Right kidney (tissue), 1 donor: ENCODE measurements at regions not wholly inside any gene's neighbourhood (a gene's known extent, or its start where the extent isn't known, plus 50 kb on each side); places are given as distances from the start of the nearest gene placed in this dataset.
A peak's percentile ranks its signal among the peaks of the same experiment; 100 is the strongest.

ENCODE experiments used
- DNase-seq: peaks from one replicate; pipeline ENCODE4 v3.0.0-alpha.2; 2016

DNA sequence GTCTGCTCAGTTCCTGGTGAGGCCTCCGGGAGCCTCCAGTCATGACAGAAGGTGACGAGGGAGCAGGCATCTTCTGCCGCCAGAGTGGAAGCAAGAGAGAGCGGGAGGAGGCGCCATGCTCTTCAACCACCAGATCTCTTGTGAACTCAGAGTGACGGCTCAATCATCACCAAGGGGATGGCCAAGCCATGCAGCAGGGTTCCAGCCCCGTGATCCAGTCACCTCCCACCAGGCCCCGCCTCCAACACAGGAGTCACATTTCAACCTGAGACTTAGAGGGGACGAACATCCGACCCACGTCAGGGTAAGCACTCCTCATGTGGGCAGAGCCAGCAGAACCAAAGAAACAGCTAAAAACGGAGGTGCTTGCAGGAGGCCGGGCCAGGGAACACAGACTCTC is 1470.5 kb downstream of the BRD1 start:
- DNase-seq = no peak

DNA sequence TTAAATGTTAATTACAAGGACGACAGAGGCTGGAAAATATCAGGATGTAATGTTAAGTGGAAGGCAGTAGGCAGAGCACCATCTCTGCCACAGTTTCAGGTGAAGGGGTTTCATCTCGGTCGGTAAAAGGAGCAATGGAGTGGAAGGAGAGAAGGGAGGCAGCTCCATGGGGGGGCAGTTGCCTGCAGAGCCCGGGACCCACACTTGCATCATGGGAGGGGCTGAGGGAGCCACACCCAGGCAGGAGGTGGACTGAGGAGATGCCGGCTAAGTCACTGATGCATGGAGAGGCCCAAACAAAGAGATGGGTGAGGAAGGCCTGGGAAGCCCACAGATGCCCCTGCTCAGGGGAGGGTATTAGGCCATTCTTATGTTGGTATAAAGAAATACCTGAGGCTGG is 1470.9 kb downstream of the BRD1 start:
- no peak for DNase-seq

DNA sequence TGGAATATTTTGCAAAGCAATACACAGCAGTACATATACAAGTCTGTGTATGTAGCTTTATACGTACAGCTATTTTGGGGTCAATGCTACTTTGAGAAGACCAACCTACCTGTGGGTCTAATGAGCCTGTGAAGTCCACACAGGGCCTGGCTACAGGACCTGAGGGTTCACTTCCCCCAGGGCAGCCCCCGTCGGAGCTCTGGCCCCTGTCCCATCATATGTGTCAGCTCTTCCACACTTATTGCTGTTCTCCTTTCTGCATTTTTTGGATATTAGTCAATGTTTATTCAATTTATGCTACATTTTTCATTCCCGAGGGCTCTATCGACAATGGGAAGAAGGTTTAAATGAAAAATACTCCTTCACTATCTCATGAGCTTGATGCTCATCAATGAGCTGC is 1473.6 kb downstream of the BRD1 start:
- DNase-seq = no peak

DNA sequence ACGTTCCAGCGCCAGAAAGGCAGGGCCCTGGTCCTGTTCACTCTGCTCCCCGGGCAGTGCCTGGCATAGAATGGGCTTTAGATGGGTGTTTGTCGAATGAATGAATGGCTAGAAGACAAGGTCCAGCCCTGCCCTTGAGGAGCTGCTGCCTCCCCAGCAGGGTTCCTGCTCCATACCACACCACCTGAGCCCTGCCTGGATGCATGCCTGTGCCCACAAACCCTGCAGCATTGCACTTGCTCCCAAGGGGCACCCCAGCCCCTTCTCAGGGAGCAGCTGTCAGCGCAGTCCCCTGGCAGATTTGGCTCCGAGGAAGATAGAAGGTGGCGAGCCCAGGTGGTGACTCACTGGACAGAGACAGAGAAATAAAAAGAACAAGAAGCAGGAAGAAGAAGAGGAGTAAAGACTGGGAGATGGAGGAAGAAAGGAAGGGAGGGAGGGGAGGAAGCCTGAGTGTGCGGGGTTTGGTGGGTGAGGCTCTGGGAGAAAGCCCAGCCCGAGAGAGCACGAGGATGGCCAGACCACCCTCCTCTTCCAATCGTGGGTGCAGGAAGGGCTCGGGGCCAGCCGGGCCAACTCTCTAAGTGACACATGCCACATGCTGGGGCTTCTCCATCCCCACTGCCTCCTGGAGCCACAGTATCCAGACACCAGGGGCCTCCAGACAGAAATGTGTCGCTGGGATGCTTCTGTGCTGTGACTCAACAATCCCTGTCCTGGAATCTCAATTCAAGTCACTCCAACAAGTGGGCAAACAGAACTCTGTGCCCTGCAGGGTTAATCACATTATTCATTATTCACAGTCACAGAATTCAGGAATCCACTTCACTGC is 1474.3 kb downstream of the BRD1 start:
- DNase-seq = no peak

DNA sequence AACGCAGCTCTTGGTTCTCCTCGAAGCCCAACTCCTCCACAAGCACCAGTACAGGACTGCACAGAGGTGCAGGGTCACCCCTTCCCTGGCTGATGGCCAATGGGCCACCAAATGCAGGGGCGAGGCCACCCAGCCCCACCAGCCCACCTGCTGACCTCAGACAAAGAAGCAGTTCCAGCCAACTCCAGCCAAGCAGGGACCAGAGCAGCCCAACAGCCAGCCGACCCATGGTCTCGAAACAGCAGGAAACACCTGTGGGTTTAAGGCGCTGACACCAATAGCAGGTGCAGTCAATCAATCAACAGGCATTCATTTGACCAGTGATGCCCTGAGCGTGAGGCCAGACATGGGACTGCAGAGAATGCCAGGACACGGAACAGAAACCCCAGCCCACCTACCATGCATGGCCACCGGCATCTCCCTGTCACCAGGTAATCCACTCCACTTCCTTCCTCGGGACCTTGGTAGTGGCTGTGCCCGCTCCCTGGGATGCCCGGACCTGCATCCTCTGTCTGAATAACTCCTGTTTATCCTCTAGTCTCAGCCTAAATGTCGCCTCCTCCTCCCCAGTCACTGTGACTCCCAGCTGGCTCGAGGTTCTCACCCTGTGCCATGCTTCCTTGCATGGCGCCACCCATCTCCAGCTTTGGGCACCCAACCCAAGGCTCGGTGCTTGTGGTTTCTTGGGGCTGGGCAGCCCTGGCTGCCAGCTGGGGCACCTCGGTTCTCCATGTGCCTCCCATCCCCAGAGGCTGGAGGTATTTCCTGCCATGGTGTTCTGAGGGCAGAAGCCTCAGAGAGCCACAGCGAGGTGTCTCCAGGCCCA is 1475.4 kb downstream of the BRD1 start:
- DNase-seq = no peak

DNA sequence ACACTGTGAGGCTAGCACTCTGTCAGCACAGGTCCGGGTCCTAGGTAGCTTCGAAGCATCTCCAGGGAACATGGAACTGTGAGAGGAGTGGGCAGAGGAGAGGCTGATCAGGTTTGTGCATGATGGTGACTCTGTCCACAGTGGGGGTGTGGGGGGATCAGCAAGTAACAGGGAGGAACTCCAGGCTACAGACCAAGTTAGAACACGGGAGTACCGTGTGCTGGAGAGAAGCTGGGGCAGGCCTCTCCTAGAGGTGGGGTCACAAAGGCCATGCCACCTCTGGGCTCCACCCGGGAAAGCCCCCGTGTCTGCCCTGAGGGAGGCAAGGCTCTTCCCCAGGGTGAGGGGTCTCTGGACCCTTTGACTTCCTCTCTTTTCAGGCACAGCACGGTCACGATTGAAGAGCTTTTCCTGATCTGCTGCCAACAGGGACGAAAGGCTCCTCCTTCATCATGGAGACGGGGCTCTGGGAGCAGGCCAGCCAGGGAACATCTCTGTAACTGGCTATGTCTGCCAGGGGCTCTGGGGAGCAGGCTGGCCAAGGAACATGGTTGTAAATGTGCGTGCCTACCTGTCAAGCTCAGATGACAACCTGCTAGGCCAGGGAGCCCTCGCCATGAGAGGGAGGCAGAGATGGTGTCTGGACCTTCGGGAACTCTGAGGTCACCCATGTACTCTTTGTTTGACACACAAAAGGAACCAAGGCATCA is 1476.1 kb downstream of the BRD1 start:
- DNase-seq = no peak

DNA sequence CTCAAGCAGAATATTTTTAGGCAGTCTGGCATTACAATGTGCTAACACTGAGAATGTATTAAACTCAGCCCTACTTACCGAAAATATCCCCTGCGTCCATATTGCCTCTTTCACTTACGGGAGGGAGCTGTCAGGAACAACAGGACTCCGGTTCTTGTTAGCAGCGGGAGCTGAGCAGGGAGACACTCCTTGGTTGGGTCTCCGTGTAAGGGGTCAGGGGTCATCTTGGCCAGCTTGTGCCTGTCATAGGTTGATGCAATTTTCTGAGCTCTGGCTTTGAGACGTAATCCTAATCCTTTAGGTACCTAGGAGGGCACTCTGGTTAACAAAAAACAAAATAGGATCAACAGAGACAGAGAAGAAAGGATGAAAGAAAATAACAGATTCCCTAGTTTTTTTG is 1477.2 kb downstream of the BRD1 start:
- no peak for DNase-seq

DNA sequence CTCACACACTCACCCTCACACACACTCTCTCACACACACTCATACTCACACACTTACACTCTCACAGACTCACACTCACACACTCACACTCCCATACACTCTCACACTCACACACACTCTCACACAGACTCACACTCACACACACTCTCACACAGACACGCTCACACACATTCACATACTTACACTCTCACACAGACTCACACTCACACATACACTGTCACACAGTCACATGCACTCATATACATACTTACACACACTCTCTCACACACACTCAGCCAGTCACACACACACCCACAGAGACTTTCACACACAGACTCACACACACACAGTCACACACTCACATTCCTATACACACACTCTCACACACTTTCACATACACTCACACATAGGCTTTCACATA is 1478.8 kb downstream of the BRD1 start:
- DNase-seq = no peak

DNA sequence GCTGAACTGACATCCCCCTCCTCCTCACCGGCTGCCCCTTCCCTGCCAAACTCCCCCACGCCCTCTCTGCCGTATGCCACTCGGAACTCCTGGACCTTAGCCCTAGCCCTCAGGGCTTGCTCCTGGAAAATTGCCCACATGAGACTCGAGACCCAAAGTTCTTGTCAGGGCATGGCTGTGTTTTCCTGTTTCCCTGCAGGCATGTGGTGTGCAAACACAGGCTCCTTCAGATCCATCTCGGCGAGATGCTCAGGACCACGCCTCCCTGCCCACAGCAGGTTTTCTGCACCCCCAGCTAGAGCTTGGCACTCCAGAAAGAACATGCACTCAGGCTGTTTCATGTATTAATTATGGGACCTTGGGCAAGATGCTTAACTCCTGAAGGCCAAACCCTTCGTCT is 1480.4 kb downstream of the BRD1 start:
- no peak for DNase-seq

DNA sequence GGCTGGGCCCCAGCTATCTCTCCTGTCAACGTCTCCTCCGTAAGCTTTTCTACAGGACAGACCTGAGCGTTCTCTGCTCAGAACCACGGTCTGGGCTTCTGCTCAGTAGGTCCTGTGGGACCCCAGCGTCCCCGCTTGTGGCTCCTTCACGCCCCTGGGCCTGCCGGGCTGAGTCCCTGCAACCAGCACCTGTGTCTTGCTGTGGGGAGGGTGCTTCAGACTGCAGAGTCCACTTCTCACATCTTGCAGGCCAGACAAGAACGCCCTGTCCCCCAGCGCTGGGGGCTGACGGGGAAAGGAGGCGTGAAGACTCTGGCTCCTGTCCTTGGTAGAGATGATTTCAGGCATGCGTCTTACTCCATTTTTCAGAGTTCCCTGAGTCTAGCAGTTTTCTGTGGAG is 1480.8 kb downstream of the BRD1 start:
- DNase-seq = no peak

DNA sequence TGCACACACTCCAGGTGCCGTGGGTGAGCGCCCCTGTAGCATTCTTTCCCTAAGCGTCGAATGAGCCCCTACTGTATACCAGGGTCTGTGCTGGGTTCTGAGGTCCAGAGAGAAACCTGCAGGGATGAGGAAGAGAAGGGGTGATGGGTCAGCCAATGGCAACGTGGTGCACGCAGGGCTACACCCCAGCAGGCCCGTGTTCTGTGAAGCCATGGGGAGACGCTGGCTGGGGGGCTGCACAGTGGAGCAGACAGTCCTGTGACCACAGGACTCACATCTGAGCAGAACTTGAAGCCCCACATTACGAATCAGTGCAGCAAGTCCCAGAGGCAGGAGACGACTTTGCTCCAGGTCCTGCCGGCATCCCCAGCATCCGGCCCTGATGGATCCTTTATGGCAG is 1481.4 kb downstream of the BRD1 start:
- no peak for DNase-seq

DNA sequence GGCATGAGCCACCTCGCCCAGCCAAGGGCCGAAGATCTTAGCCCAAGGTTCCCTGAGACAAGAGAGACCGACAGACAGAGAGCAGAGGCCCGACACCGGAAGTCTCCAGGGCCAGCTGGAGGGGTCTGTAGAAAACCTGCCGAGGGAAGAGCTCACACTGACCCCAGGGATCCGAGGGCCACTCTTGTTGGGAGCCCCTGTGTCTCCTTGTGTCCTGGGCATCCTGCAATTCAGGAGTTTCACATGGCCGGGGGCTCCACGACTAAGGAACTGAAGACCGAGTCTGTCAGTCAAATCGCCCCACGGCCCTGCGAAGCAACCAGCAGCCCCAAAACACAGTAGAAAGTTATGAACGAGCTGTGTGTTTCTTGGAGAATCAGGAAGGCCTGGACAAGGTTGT is 1482.0 kb downstream of the BRD1 start:
- no peak for DNase-seq

DNA sequence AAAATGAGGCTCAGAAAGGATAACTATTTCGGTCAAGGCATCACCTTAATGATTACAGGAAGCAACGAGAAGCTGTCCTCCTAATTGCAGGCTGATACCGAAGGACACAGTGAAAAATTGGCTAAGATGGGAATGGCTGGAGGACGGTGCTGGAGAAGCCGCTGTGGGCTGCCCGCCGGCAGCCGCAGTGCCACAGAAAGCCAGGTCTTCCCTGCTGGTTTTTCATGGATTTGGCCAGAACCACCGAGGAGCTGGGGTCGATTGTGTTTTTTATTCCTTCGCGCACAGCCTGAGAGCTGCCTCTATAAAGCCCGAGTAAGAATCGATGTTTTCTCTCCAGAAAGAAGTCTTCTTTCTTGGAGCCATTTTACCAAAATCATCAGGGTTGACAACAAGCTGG is 1484.2 kb downstream of the BRD1 start:
- DNase-seq = no peak

DNA sequence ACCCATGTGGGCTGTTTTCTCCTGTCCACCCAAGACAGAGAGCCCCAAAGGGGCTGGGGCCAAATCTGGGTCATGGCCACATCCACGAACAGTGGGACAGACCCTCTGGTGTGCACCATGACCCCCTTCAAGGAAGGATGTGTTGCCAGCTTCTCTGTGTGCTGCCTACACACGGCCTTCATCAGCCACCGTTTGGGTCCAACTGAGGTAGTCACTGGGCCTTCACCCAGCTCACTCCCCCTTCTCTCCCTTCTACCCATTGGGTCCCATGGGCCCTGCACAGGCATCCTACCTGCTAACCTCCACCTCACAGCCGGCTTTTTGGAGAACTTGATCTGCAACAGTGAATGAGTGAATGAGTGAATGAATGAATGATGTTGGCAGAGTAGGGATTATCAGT is 1484.9 kb downstream of the BRD1 start:
- no peak for DNase-seq

DNA sequence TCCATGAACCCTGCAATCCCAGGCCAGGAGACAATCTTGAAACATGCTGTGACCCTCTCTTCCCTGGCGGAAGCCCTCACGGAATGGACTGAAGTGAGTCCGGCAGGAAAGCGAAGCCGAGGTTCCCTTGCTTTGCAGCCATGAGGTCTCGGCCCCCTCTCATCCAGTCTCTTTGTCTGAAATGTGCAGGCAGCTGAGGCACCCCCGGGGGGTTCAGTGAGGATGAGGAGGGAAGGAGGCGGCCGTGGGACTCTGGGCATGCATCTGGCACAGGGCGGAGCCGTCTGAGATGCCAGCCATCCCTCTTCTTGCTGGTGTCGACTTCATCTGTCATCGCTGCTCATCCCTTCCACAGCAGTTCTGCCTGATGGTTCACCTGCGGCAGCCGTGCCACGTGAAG is 1485.7 kb downstream of the BRD1 start:
- DNase-seq = no peak

DNA sequence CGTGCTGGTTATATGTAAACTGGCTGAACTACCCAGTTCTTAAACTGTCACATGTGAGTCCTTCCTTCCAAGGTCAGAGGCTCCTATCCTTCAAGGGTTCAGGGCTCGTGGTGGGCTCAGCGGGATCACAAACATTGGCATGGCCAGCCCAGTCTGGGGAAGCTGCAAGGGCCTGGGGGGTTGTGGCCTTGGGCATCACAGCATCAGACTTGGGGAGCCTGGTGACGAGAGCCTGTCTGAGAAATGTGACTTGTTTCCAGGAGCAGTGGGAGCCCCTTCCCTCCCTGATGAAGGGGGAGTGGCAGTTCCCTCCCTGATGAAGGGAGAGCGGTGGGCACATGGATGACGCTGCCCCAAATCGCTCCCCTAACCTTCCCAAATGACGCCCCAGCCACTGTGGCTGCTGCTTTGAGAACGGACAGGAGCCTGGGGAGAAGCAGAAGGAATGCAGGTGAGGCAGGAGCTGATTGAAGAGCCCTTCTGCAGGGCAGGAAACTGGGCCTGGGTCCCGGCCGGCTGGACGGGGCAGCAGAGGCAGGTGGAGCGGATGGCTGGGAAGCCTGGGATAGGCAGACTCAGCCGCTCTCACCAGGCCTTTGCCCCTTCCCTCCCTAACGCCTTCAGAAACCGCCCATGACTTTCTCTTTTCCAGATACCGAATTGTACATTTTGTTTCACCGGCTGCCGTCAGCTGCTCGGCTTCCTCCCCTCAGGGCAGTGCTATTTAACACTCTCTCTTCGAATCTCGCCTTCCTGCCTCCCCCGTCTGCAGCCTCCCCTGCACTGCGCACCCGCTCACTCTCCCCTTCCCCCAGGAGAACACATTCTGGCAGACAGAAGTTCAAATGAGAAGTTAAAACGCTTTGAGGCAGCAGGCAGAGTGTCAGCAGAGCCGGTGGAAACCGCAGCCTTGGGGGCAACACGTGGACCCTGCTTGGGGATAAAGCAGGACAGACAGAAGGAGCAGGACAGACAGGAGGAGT is 1486.7 kb downstream of the BRD1 start:
- DNase-seq = peak; percentile 23

DNA sequence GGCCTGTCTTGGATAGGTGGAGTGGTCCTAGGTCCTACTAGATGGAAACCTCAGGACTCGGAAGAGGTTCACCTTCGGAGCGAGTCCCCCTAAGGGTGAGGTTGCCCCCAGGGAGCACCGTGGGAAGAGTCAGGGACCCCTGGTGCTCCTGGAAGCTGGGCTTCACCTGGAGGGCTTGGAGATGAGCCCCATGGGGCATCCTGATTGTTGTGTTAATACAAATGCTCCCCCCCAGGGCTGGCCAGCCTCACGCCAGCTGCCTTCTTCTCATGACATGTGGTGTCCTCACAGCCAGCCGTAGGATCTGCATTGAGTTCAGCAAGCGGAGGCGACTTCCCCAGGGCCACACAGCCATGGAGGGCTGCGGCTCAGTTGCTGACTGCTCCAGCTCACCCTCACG is 1487.5 kb downstream of the BRD1 start:
- no peak for DNase-seq

DNA sequence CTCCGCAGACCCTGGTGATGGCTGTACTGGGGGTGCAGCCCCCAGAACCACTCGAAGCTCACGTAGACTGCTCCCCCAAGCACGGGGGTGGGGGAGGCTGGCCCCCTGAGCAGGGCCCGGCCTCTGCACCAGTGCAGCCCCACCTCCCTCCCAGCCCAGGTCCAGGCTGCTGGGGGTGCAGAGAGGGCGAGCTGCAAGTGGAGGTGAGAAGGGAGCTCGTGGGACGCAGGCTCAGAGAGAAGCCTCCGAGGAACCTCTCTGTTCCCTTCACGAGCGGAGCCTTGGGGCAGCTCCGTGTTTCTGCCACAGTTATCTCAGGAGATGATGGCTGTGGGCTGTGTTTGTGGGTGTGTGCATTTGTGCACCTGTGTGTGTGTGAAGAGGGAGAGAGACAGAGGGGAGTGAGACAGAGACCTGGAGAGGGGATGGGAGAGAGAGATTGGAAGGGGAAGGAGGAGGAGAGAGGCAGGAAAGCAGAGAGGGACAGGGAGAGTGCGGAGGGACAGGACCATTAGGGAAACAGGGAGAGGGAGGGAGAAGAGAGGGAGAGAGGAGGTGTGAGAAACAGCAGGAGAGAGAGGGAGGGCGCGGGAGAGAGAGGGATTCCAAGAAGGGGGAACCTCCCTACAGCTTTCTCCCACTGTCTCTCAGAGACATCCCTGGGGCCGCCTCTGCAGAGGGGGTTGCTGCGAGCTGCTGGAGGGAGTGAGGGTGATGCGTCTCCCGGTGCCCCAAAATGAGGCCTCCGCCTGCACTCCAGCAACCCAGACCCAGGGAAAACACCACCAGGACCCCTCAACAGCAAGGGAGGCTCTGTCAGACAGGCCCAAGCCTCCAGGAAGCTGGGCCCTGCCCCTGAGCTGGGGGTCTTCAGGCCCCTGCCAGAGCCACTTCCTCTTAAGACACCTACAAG is 1488.6 kb downstream of the BRD1 start:
- no peak for DNase-seq

DNA sequence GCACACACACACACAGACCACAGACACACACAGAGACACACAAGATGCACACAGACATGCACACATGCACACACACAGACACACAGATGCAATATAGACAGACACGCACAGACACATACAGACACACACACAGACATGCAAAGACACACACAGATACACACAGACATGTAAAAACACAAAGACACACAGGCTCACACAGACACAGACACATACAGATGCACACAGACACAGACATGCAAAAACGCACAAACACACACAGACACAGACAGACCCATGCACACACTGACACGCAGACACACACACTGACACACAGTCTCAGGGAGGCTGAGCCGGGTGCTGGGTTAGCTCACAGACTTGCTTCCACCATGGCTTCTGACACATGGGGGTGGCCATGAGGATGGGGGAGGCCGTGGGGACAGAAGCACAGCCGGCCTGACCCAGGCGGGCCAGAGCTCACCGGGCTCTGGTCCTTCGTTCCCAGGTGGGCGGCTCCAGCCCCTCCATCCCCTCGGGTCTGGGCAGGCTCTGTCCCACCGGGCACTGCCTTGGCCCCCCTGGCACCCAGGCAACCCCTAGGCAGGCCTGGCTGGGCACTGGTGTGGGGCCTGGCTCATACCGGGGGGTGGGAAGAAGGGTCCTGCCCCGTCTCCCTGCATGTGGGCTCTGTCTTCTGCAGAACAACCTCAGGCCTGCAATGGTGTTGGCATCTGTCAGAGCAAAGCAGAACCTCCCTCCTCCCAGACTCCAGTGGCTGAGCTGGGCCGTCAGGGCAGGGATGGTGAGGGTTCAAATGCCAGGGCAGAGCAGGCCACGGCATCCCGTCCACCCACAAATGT is 1489.5 kb downstream of the BRD1 start:
- DNase-seq = no peak
